Sigmoid colon (tissue), 6 donors: ENCODE measurements at regions not wholly inside any gene's neighbourhood (a gene's known extent, or its start where the extent isn't known, plus 50 kb on each side); places are given as distances from the start of the nearest gene placed in this dataset.

Experiments used
- DNase-seq: peaks from one replicate; pipeline ENCODE4 v3.0.0-alpha.2; 2019
- H3K27ac ChIP-seq, 4 donors: fragments of 200-600 bp; sonication (generic); one replicate each; pipeline ENCODE4 v1.5.1; 2016 to 2019; ENCODE audit warnings: mild to moderate bottlenecking in 1 of 4
- H3K27me3 ChIP-seq, 3 donors: fragments of 200-600 bp; sonication (generic); one replicate each; pipeline ENCODE4 v1.5.1; 2019; ENCODE audit warnings: mild to moderate bottlenecking in 1 of 3
- H3K36me3 ChIP-seq, 4 donors: fragments of 200-600 bp; sonication (generic); one replicate each; pipeline ENCODE4 v1.5.1; 2016 to 2019
- H3K4me1 ChIP-seq, 4 donors: fragments of 200-600 bp; sonication (generic); one replicate each; pipeline ENCODE4 v1.5.1; 2017 to 2019
- H3K4me3 ChIP-seq, 4 donors: fragments of 200-600 bp; sonication (generic); one replicate each; pipeline ENCODE4 v1.5.1; 2017 to 2019; ENCODE audit warnings: mild to moderate bottlenecking in 2 of 4, moderate library complexity in 1 of 4
- H3K9me3 ChIP-seq, 4 donors: fragments of 200-600 bp in 3 of 4; sonication (generic) in 3 of 4; one replicate each; pipeline versions ENCODE4 v1.5.1 to v1.6.1; 2013 to 2019
- CTCF ChIP-seq, 4 experiments: fragments of 450-650 bp in 3 of 4; fragments of 200-600 bp in 1 of 4; IDR thresholded peaks; one replicate each; pipeline ENCODE4 v1.5.1; 2016 to 2019; ENCODE audit warnings: antibody characterized with exemption in 4 of 4, mild to moderate bottlenecking in 3 of 4, moderate library complexity in 2 of 4
- EP300 ChIP-seq, 4 donors: sonication (generic); formaldehyde crosslinking; IDR thresholded peaks; one replicate each; pipeline ENCODE4 v1.6.1; 2017; ENCODE audit warnings: antibody characterized with exemption in 4 of 4
- POLR2A ChIP-seq, 2 donors: fragments of 450-650 bp; IDR thresholded peaks; one replicate each; pipeline ENCODE4 v1.6.1; 2016; ENCODE audit warnings: antibody characterized with exemption in 2 of 2, mild to moderate bottlenecking in 2 of 2, moderate library complexity in 2 of 2
- POLR2AphosphoS5 ChIP-seq, 4 donors: sonication (generic); formaldehyde crosslinking; IDR thresholded peaks; one replicate each; pipeline ENCODE4 v1.6.1; 2017; ENCODE audit warnings: antibody characterized with exemption in 4 of 4
- WGBS, 2 donors: extraction: QIAGEN DNeasy Blood & Tissue Kit; methylation state at CpG; one replicate each; pipeline ENCODE4 v1.1.7; 2013; 5-methylcytosine and 5-hydroxymethylcytosine counted together
- intact Hi-C: fragments of 100-400 bp; cut with DNase I; formaldehyde crosslinking; loops from one replicate; pipeline ENCODE4 v1.15.1; 2023
- donor health status: healthy with polysubstance abuse.
- donor health status: healthy.

- H3K27ac ChIP-seq: no peak overlapping the region
Measured at GRCh38 chr9:115604831-115605483, 487.0 kb upstream of the TNC start.

GRCh38 chr9:115606838-115607237, 488.9 kb upstream of the TNC start:
- TF ChIP-seq CTCF (IDR thresholded peaks at IDR 0.05) (no peak), EP300 (IDR thresholded peaks at IDR 0.05) (no peak), POLR2A (IDR thresholded peaks at IDR 0.05) (no peak), POLR2AphosphoS5 (IDR thresholded peaks at IDR 0.05) (no peak)
- no peaks in the 10 kb centered on the region for H3K27me3 ChIP-seq
- H3K36me3 ChIP-seq: no peaks in the 10 kb centered on the region
- H3K27ac ChIP-seq: no peak overlapping the region
- DNase-seq: no peak
- H3K4me3 ChIP-seq: no peak overlapping the region
- intact Hi-C loops: no loop called here
- H3K9me3 ChIP-seq: no peaks in the 10 kb centered on the region
- H3K4me1 ChIP-seq: peaks cover 0 to 13% (median 8%) of the 10 kb centered on the region in 4 donors

More at GRCh38 chr9:115604831-115605483, 487.0 kb upstream of the TNC start:
- 61 to 68% methylated on average over 2 of the region's 2 CpGs for WGBS, 2 donors
- no peaks in the 10 kb centered on the region for H3K9me3 ChIP-seq
- no peak overlapping the region for H3K4me3 ChIP-seq
- TF ChIP-seq CTCF (IDR thresholded peaks at IDR 0.05) (no peak), POLR2A (IDR thresholded peaks at IDR 0.05) (no peak), EP300 (IDR thresholded peaks at IDR 0.05) (no peak), POLR2AphosphoS5 (IDR thresholded peaks at IDR 0.05) (no peak)
- peaks cover 0 to under 1% (median 0%) of the 10 kb centered on the region in 4 donors for H3K4me1 ChIP-seq
- no peaks in the 10 kb centered on the region for H3K36me3 ChIP-seq
- no peak for DNase-seq
- no peaks in the 10 kb centered on the region for H3K27me3 ChIP-seq
- intact Hi-C loops: no loop called here

- intact Hi-C loops: no loop called here
- Histone ChIP-seq H3K36me3 (no peaks in the 10 kb centered on the region), H3K27me3 (no peaks in the 10 kb centered on the region), H3K4me1 (peaks cover 0 to 15% (median 10%) of the 10 kb centered on the region in 4 donors), H3K4me3 (no peak overlapping the region), H3K27ac (no peak overlapping the region), H3K9me3 (no peaks in the 10 kb centered on the region)
- DNase-seq: no peak
- 73 to 80% methylated on average over 4 of the region's 4 CpGs for WGBS, 2 donors
- no peak for TF ChIP-seq CTCF (IDR thresholded peaks at IDR 0.05)
- TF ChIP-seq POLR2AphosphoS5 (IDR thresholded peaks at IDR 0.05): no peak
Measured at GRCh38 chr9:115614326-115614999, 496.5 kb upstream of the TNC start.

DNA sequence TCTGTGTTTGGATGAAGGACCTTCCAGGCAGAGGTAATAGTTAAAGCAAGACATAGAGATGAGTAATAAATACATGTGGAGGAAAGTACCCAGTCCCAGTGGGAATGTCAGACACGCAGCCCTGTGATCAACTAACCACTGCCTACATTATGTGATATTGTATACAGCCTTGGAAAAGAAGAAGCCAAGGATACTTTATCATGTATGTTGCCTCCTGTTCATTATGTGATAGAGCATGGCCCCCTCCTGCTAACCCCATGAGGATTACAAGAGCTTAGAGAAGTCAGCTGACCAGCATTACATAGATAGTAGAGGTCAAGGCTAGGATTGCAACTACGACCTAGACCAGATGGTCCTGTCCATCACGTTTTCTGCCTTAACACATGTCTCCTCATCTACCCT, 497.0 kb upstream of the TNC start:
- 64 to 68% methylated on average over 3 of the region's 3 CpGs for WGBS, 2 donors
- no peak for DNase-seq
- H3K27ac ChIP-seq: no peak overlapping the region

More for the DNA sequence above, 497.0 kb upstream of the TNC start:
- TF ChIP-seq EP300 (IDR thresholded peaks at IDR 0.05) (no peak), POLR2A (IDR thresholded peaks at IDR 0.05) (no peak), POLR2AphosphoS5 (IDR thresholded peaks at IDR 0.05) (no peak), CTCF (IDR thresholded peaks at IDR 0.05) (no peak)
- Histone ChIP-seq H3K4me3 (no peak overlapping the region), H3K36me3 (no peaks in the 10 kb centered on the region), H3K9me3 (no peaks in the 10 kb centered on the region), H3K27me3 (no peaks in the 10 kb centered on the region), H3K4me1 (peaks cover 0 to 15% (median 10%) of the 10 kb centered on the region in 4 donors)
- intact Hi-C loops: no loop called here
